HCT116 (cell line): ENCODE measurements at regions not wholly inside any gene's neighbourhood (a gene's known extent, or its start where the extent isn't known, plus 50 kb on each side); places are given as distances from the start of the nearest gene placed in this dataset.

ENCODE experiments used
- CBX3 ChIP-seq: IDR thresholded peaks from 2 replicates; pipeline ENCODE4 v1.6.1; 2012; ENCODE audit warnings: low read depth
- CTCF ChIP-seq, 3 experiments: fragments of 200-600 bp in 1 of 3; sonication (generic) in 1 of 3; IDR thresholded peaks in 2 of 3; conservative IDR thresholded peaks in 1 of 3; 2 replicates each; pipeline ENCODE4 v1.5.1; 2012 to 2017; ENCODE audit warnings: low read depth in 2 of 3, low read length in 2 of 3, antibody characterized with exemption in 1 of 3, borderline replicate concordance in 1 of 3, control low read depth in 1 of 3, mild to moderate bottlenecking in 1 of 3, mixed read lengths in 1 of 3, mixed run types in 1 of 3, moderate library complexity in 1 of 3; ENCODE audit not compliant: insufficient read depth in 1 of 3
- POLR2A ChIP-seq: IDR thresholded peaks from 2 replicates; pipeline ENCODE4 v1.7.0; 2011; ENCODE audit warnings: borderline replicate concordance; ENCODE audit not compliant: insufficient read depth, insufficient read length; ENCODE audit errors: extremely low read depth
- POLR2AphosphoS5 ChIP-seq: IDR thresholded peaks from 2 replicates; pipeline ENCODE4 v1.6.1; 2011; ENCODE audit warnings: mild to moderate bottlenecking, low read depth, low read length, moderate library complexity

- TF ChIP-seq CTCF (IDR thresholded peaks at IDR 0.05 in 2 of 3, conservative IDR thresholded peaks at IDR 0.05 in 1 of 3; ENCODE audit: borderline replicate concordance in 1 of 3, insufficient read depth in 1 of 3, low read depth in 2 of 3, low read length in 2 of 3), result no peak
- TF ChIP-seq POLR2AphosphoS5, result no peak
- TF ChIP-seq POLR2A, result no peak
- no peak for TF ChIP-seq CBX3
These were observed 56.1 kb upstream of the CAMK1G start for GRCh38 chr1:209527372-209527771.
